ENCODE measurements at regions not wholly inside any gene's neighbourhood (a gene's known extent, or its start where the extent isn't known, plus 50 kb on each side); places are given as distances from the start of the nearest gene placed in this dataset.

- H3K4me3 Mint-ChIP-seq (ENCODE audit: unreplicated experiment), result no peak overlapping the region
- no peaks in the 10 kb centered on the region for H3K27me3 Mint-ChIP-seq (ENCODE audit: unreplicated experiment)
- no peak for DNase-seq (ENCODE audit: low spot score)
- no peak for TF ChIP-seq CTCF (IDR thresholded peaks at IDR 0.05; ENCODE audit: unreplicated experiment)
- no peaks in the 10 kb centered on the region for H3K4me1 Mint-ChIP-seq (ENCODE audit: unreplicated experiment)
- no peaks in the 10 kb centered on the region for H3K9me3 Mint-ChIP-seq (ENCODE audit: unreplicated experiment)
- no peaks in the 10 kb centered on the region for H3K36me3 Mint-ChIP-seq (ENCODE audit: low read depth, unreplicated experiment)
- no peak overlapping the region for H3K27ac Mint-ChIP-seq (ENCODE audit: unreplicated experiment)
Measured at GRCh38 chr5:97545886-97546535, 363.0 kb upstream of the RIOK2 start.

GRCh38 chr5:97547430-97547829, 364.4 kb upstream of the RIOK2 start:
- Mint-ChIP-seq H3K4me1 (ENCODE audit: unreplicated experiment) (no peaks in the 10 kb centered on the region), H3K36me3 (ENCODE audit: low read depth, unreplicated experiment) (no peaks in the 10 kb centered on the region), H3K27ac (ENCODE audit: unreplicated experiment) (no peak overlapping the region), H3K27me3 (ENCODE audit: unreplicated experiment) (no peaks in the 10 kb centered on the region), H3K9me3 (ENCODE audit: unreplicated experiment) (no peaks in the 10 kb centered on the region), H3K4me3 (ENCODE audit: unreplicated experiment) (no peak overlapping the region)
- DNase-seq (ENCODE audit: low spot score), result no peak
- no peak for TF ChIP-seq CTCF (IDR thresholded peaks at IDR 0.05; ENCODE audit: unreplicated experiment)

- TF ChIP-seq CTCF (IDR thresholded peaks at IDR 0.05; ENCODE audit: unreplicated experiment), result no peak
- Mint-ChIP-seq H3K9me3 (ENCODE audit: unreplicated experiment) (no peaks in the 10 kb centered on the region), H3K4me1 (ENCODE audit: unreplicated experiment) (no peaks in the 10 kb centered on the region), H3K27ac (ENCODE audit: unreplicated experiment) (no peak overlapping the region), H3K27me3 (ENCODE audit: unreplicated experiment) (no peaks in the 10 kb centered on the region), H3K4me3 (ENCODE audit: unreplicated experiment) (no peak overlapping the region), H3K36me3 (ENCODE audit: low read depth, unreplicated experiment) (no peaks in the 10 kb centered on the region)
- no peak for DNase-seq (ENCODE audit: low spot score)
Measured at GRCh38 chr5:97547999-97548738, 365.1 kb upstream of the RIOK2 start.

GRCh38 chr5:97548739-97549080, 365.7 kb upstream of the RIOK2 start:
- DNase-seq (ENCODE audit: low spot score), result no peak
- Mint-ChIP-seq H3K4me1 (ENCODE audit: unreplicated experiment) (no peaks in the 10 kb centered on the region), H3K27ac (ENCODE audit: unreplicated experiment) (no peak overlapping the region), H3K36me3 (ENCODE audit: low read depth, unreplicated experiment) (no peaks in the 10 kb centered on the region), H3K9me3 (ENCODE audit: unreplicated experiment) (no peaks in the 10 kb centered on the region), H3K27me3 (ENCODE audit: unreplicated experiment) (no peaks in the 10 kb centered on the region), H3K4me3 (ENCODE audit: unreplicated experiment) (no peak overlapping the region)
- no peak for TF ChIP-seq CTCF (IDR thresholded peaks at IDR 0.05; ENCODE audit: unreplicated experiment)

GRCh38 chr5:97549496-97549895, 366.4 kb upstream of the RIOK2 start:
- TF ChIP-seq CTCF (IDR thresholded peaks at IDR 0.05; ENCODE audit: unreplicated experiment), result no peak
- Mint-ChIP-seq H3K36me3 (ENCODE audit: low read depth, unreplicated experiment) (no peaks in the 10 kb centered on the region), H3K27ac (ENCODE audit: unreplicated experiment) (no peak overlapping the region), H3K9me3 (ENCODE audit: unreplicated experiment) (no peaks in the 10 kb centered on the region), H3K4me3 (ENCODE audit: unreplicated experiment) (no peak overlapping the region), H3K27me3 (ENCODE audit: unreplicated experiment) (no peaks in the 10 kb centered on the region), H3K4me1 (ENCODE audit: unreplicated experiment) (no peaks in the 10 kb centered on the region)
- no peak for DNase-seq (ENCODE audit: low spot score)

Measured in endothelial cell (in vitro differentiated cells).